ENCODE measurements at regions not wholly inside any gene's neighbourhood (a gene's known extent, or its start where the extent isn't known, plus 50 kb on each side); places are given as distances from the start of the nearest gene placed in this dataset.

GRCh38 chr12:91853350-91854127, 292.1 kb downstream of the BTG1 start:
- no peak for DNase-seq (ENCODE audit: low read depth in 2 of 2)

DNA sequence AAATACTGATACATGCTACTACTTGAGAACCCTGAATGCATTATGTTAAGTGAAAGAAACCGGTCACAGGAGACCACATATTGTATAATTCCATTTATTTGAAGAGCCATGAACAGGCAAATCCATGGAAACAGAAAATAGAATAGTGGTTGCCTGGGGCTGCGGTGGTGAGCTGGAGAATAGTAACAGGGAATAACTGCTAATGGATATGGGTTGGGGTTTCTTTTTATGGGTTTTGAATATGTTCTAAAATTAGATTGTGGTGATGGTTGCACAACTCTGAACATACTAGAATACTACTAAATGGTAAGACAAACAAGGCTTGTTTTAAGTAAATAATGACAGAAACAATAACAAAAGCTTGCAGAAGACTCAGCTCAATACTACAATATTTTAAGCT, 293.0 kb downstream of the BTG1 start:
- no peak for DNase-seq (ENCODE audit: low read depth in 2 of 2)

- DNase-seq (ENCODE audit: low read depth in 2 of 2): no peak
Measured at GRCh38 chr12:91851741-91852477, 293.7 kb downstream of the BTG1 start.

DNA sequence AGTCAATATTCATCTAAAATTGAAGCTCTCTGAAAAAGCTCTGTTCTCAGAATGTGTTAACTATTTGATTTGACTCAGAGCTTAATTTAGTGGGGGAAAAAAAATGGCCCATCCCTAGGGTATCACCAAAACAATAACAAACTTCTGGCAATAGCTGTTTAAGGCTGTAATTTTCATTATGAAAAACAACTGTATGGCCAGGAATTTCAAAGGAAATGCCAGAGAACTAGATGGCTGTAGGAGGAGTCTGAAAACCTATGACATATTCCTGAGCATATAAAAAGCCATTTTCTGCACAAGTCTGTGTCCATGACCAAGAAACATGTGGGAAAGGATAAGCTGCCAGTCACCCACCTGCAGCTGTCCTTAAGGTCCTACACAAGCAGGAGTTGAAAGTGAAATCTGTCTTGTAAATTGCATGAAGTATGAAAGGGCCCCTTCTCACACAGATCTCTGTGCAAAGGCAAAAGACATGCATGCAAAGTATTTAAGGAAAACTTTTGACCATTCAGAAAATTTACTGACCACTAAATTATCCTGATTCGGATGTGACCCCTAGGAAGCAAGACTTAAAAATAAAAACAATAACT, 299.1 kb downstream of the BTG1 start:
- no peak for DNase-seq (ENCODE audit: low read depth in 2 of 2)

DNA sequence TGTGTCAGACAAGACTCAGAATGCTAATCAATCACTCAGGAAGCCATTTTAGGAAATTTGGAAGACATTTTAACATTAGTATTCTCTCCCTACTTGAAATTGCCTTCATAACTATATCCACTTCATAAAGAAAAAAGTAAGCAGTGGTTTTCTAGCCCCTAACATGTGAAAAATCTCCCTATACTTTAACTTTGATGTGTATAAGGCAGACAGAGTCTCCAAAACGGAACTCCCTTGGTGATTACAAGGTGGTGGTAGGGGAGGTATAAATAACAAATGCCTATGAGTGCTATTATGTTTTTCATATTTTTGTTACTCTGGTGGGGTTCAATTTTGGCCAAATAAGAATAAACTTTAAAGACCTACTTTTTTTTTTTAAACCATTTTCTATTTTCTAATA, 300.3 kb downstream of the BTG1 start:
- DNase-seq (ENCODE audit: low read depth in 2 of 2): no peak

DNA sequence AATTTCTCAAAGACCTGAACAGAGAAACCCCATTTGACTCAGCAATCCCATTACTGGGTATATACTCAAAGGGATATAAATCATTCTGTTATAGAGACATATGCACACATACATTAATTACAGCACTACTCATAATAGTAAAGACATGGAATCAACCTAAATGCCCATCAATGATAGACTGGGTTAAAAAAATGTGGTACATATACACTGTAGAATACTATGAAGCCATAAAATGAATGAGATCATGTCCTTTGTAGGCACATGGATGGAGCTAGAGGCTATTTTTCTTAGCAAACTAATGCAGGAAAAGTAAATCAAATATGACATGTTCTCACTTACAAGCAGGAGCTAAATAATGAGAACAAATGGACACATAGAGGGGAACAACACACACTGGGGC, 303.8 kb downstream of the BTG1 start:
- DNase-seq (ENCODE audit: low read depth in 2 of 2): no peak

GRCh38 chr12:91836696-91837095, 308.9 kb downstream of the BTG1 start:
- DNase-seq (ENCODE audit: low read depth in 2 of 2): no peak

DNA sequence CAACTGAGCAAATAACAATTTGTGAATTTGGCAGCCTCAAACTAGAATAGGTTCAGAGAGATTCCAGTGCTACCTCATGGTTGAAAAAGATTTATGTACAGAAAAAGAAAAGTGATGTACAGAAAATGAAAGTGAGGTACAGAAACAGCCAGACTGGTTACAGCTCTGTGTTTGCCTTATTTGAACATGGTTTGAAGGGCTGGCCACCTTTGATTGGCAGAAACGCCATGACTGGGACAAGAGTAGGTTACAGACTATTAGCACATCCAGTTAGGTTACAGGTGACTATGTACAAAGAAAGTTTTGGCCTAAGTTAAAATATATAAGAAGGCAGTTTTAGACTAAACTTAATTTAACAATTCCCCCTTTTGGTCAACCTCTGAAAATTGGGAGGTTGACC, 309.4 kb downstream of the BTG1 start:
- DNase-seq (ENCODE audit: low read depth in 2 of 2): no peak

DNA sequence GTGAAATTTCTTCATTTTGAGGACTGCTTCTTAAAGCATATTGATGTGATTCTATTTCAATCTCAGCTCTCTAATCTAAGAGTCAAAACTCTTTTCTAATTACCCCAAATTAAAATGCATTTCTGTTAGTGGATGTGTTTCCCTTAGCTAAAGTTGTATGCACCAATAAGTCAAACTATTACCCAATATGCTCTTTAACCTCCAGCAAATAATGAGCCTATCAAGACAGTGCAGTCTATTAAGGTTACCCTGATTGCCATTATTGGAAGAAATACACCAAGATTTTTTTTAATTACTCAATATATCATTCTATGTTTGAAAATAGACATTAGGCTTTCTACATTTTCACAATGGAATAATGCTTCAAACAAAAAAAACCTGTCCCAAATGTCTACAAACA, 310.0 kb downstream of the BTG1 start:
- DNase-seq (ENCODE audit: low read depth in 2 of 2): no peak

DNA sequence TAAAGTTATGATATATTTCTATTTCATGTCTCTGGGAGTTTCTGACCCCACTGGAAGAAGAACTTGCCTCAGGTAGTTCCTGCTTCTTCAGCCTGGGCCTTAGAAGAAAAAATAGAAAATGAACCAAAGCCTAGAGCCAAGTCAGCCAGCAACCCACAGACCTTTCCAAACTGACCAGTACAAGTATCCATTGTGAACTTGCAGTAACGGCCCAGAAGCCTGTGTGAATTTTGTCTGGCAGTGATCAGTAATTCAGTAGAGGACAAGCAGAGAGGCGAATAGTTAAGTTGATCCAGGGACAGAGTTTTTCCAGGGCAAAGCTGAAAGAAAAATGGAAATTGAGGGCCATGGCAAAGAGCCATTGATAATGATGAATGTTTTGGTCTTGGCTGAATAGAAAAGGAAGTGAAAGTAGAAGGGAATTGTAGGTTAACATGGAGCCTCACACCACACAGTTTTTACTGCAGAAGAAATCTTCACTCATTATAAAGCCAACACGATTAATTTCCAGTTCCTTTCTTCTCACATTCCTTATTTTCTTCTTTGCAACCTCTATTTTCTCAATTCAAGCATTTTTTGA, 311.8 kb downstream of the BTG1 start:
- no peak for DNase-seq (ENCODE audit: low read depth in 2 of 2)

DNA sequence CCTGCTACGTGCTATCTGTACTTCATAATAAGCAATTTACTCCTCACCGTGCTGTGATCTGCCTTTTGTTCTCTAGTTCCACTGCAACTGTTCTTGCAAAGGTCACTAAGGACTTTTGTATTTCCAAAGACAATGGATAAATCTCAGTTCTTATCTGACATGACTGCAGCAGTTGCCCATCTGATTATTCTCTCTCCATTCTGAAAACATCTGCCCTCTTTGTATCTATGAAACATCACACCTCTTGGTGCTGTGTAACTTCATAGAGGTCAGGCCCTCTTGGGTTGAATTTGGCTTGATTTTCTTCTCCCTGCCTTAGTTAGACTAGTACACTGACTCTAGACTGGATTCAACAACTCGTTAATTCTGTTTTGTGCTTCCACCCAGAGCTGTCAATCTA, 319.6 kb downstream of the BTG1 start:
- no peak for DNase-seq (ENCODE audit: low read depth in 2 of 2)

DNA sequence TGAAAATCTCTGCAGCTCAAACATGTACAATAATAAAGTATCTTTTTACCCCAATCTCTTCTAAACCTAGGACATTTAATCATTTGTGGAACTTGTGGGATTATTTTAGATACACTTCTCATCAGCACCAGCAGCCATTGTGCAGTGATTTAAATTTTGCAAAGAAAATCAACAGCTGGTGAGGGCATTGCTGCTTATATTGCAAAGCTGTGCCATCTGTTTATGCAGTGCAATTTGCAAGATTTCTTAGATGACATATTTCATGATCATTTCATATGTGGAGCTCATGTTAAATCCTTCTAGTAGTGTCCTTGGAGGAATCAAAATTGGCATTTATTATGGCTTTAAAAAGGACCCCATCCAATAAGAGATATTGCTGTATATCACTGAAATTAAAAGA, 320.7 kb downstream of the BTG1 start:
- DNase-seq (ENCODE audit: low read depth in 2 of 2): no peak

- no peak for DNase-seq (ENCODE audit: low read depth in 2 of 2)
Measured at GRCh38 chr12:91819132-91819447, 326.6 kb downstream of the BTG1 start.

DNA sequence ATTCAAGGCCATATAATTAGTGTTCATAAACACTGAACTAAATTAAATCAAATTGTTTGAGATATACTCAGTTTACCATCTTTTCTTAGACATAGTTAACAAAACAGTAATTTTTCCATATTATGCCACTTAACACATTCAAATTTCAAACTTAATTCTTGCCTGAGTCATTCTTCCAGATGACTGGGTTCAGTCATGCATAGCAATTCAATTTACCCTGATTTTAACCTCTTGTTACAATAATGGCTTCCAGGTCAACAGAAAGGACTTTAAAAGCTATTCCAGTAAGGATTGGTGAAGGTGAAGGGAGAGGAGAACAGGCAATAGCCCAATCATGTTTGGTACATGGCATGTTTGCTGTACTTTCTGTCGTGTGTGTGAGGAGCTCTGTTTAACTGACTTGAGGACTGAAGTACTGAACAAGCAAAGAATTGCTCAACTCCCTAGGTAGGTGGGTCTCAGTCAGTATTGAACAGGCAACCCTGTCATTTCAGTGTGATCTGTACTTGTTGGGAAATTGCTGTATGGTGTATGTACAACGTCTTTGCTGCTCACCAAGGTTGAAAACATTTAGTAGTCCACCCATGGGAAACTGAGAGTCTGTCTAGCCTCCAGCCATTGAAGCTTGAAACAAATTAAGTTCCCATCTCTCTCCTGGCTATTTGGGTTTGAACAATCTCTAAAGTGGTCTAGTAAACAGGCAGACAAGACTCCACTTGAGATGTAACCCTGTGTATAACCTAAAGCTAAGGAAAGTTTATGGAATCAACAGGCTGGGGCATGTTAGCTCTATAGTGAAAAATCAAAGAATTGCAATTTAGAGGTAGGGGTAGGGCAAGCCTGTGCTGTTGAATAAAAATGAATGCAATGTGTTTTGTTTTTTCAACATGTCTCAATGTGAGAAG, 327.2 kb downstream of the BTG1 start:
- no peak for DNase-seq (ENCODE audit: low read depth in 2 of 2)

DNA sequence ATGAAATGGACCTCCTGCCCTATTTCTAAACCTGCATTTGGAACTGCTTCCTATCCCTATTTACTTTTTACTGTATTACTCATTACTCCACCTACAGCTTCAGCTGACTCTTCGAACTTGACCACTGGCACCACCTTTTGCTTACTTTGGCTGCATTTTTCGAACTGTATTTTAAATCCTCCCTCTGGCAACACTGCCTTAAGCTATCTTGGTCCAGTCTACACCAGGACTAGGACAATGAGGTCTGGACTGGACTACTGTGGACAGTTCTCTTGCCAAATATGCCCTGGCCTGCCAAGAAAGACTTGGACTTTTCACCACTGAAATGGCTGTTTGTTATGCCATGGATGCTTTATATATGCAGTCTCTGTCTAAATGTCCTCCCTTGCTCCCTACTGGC, 328.1 kb downstream of the BTG1 start:
- DNase-seq (ENCODE audit: low read depth in 2 of 2): no peak

DNA sequence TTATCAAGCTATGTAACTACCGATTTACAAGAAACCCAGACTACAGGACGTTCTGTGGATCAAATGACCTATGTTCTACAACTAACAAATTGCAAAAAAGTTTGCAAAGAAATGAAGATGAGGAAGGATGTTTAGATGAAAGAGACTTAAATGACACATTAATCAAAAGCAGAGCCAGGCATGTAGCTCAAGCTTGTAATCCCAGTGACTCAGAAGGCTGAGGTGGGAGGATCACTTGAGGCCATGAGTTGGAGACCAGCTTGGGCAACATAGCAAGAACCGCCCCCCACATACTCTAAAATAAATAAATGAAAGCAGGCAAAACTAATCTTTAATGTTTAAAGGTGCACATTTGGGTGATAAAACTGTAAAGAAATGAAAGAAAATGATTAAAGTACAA, 331.9 kb downstream of the BTG1 start:
- DNase-seq (ENCODE audit: low read depth in 2 of 2): peak in 1 of 2 donors; percentile 10

DNA sequence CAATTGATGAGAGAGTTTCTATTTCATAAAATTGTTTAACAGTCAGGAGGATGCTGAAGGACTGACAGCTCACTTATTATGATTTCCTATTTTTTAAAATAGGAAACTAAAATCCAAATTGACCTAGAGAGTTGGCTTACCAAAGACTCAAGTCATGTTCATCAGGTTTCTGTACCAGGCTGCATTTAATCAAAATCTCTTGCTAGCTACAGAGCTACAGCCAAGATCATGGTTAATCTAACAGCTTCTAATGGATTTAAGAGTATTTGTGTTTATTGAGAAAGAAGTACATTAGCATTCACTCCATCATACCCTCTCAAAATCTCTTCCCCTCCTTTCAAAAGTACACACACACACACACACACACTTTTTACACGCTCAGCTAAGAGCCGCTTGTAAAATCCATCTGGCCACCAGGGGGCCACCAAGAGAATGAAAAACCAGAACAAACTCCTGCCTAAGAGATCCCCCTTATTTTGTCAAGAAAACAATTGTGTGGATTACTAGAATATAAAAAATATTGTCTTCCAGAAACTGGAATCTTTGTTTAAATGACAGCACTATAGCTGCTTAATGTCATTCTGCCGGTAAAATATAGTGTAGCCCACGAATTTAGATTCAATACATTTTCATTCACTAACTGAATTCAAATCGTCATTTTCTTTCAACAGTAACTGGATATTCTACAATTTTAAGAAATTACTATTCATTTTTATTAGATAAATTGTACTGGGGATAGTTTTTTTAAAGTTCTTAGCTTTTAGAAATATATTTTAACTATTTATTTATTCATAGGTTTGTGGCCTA, 334.0 kb downstream of the BTG1 start:
- peak; percentile 61 for DNase-seq (ENCODE audit: low read depth in 2 of 2)

DNA sequence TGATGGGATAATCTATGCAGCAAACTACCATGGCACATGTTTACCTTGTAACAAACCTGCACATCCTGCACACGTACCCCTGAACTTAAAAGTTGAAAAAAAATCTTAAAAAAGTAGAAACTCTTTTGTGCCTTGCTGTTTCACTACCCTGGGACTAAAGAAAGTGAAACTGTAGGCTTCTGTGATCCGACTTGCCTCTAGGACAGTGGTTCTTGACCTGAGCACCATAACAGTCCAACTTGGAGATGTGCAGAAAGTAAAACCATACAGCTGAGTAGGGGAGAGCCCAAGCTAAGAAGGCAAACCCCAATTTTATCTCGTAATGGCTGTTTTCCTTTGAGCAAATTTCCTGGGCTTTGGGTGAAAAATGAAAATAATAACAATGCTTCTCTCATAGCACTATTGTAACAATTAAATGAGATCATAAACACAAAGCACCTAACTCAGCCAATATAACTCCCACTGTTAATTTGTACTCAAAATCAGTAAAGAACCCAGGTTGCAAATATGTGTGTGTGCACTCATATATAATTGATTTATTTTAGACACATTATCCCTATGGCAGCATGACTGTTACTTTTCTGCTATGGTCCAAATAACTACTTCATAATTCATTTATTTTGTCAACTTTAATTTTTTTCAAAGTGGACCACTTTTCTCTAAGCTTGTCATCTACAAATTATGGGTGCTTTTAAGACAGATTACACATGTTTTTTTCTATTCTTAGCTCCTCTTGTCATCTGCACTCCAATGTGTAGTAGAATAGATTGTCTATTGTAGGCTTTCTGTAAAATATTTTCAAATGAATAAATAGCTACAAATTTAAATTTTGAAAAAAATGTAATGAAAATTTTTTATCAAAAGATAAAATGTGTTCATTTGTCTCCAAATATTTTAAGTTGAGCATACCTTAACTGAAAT, 334.9 kb downstream of the BTG1 start:
- no peak for DNase-seq (ENCODE audit: low read depth in 2 of 2)

DNA sequence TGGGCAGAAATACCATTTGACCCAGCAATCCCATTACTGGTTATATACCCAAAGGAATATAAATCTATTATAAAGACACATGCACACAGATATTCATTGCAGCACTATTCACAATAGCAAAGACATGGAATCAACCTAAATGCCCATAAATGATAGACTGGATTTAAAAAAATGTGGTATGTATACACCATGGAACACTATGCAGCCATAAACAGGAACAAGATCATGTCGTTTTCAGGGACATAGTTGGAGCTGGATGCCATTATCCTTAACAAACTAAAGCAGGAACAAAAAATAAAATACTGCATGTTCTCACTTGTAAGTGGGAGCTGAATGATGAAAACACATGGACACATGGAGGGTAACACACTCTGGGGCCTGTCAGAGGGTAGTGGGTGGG, 335.6 kb downstream of the BTG1 start:
- DNase-seq (ENCODE audit: low read depth in 2 of 2): no peak

DNA sequence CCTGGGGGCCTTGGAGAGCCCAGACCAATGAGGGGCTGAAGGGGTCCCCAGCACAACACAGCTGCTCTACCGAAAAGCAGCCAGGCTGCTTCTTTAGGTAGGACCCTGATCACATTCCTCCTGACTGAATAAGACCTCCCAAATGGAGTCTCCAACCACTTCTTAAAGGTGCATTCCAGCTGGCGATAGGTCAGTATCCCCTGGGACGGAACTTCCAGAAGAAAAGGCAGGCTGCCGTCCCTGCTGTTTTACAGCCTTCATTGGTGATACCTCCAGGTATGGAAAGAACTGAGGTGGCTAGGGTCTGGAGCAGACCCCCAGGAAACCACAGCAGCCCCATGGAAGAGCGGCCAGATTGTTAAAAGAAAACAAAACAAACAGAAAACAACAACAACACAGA, 340.6 kb downstream of the BTG1 start:
- DNase-seq (ENCODE audit: low read depth in 2 of 2): no peak

All from stimulated activated CD8-positive, alpha-beta memory T cell treated with anti-CD3 and anti-CD28 coated beads, Interleukin-7, amount 100 ng/mL, for 4 hours (primary cell).